ENCODE measurements at regions not wholly inside any gene's neighbourhood (a gene's known extent, or its start where the extent isn't known, plus 50 kb on each side); places are given as distances from the start of the nearest gene placed in this dataset.

DNA sequence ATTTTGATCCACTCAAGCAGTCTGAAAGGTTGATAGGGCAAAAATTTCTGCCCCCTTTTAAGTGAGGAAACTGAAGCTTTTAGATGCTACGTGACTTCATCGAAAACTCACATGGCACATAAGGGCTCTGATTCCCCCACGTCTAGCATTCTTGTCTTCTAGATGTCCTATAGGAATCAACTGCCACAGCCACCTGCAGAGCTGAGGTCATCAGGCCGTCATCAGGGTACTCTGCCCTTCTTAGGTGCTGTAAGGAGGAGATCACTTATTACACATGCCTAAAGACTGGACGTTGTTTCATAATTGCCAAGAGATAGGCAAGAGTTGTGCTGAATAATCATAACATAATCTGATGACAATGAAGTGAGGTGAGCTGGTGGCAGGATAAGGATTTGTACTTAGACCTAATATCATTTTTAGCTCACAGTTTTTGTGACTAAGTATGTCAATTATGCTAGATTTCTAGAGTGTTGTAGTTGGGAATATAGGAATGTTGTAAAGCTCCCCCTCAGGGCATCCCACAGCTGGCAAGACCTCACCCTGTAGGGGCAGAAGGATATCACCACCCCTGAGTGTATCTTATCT is 349.4 kb downstream of the METTL15 start:
- Histone ChIP-seq H3K27me3 (replicated peaks in 2 of 5; ENCODE audit: control insufficient read depth in 4 of 5, insufficient read depth in 5 of 5, low read length in 4 of 5) (peaks cover 0 to under 1% (median 0%) of the 10 kb centered on the region in 5 experiments), H3K9me3 (ENCODE audit: control extremely low read depth in 1 of 5, control insufficient read depth in 4 of 5, insufficient read depth in 2 of 5, low read depth in 1 of 5, low read length in 4 of 5) (no peaks in the 10 kb centered on the region), H3K4me1 (ENCODE audit: control extremely low read depth in 1 of 4, control insufficient read depth in 4 of 4, insufficient read depth in 4 of 4, low read length in 3 of 4) (no peaks in the 10 kb centered on the region), H3K4me3 (ENCODE audit: control insufficient read depth in 1 of 7, extremely low read depth in 1 of 7, insufficient read depth in 4 of 7, low read depth in 2 of 7, low read length in 6 of 7) (no peak overlapping the region), H3K27ac (ENCODE audit: insufficient read depth in 1 of 2, low read depth in 1 of 2, low read length in 2 of 2, poor library complexity in 1 of 2, severe bottlenecking in 2 of 2) (no peak overlapping the region), H3K36me3 (ENCODE audit: control insufficient read depth in 4 of 4, insufficient read depth in 4 of 4, low read length in 3 of 4) (no peaks in the 10 kb centered on the region)
- no peak for DNase-seq
- WGBS (ENCODE audit: insufficient coverage): 88% methylated on average over 1 of the region's 5 CpGs
- CTCF ChIA-PET: no interaction called here
- POLR2A ChIA-PET: no interaction called here

DNA sequence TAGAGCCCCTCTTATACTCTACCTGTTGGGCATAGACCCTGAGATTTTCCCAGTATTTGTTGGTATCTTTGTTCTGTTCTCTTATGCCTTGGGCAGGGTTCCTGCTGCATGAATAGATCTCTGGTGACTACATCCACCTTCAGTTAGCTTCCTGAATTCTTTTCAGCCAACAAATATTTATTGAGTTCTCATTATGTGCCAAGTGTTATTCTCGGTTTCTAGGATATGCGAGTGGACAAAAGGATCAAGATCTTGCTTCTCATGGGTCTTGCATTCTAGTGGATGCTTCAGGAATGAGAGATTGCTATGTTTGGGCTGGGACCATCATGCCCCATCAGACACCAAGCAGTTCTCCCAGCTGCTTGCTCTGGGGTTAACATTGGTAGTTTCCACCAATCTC is 340.0 kb downstream of the METTL15 start:
- whole genome bisulfite sequencing (ENCODE audit: insufficient coverage): no CpG with 5 or more reads among the region's 2 CpGs
- POLR2A ChIA-PET: no interaction called here
- Histone ChIP-seq H3K4me3 (ENCODE audit: control insufficient read depth in 1 of 7, extremely low read depth in 1 of 7, insufficient read depth in 4 of 7, low read depth in 2 of 7, low read length in 6 of 7) (no peak overlapping the region), H3K27ac (ENCODE audit: insufficient read depth in 1 of 2, low read depth in 1 of 2, low read length in 2 of 2, poor library complexity in 1 of 2, severe bottlenecking in 2 of 2) (no peak overlapping the region), H3K27me3 (replicated peaks in 2 of 5; ENCODE audit: control insufficient read depth in 4 of 5, insufficient read depth in 5 of 5, low read length in 4 of 5) (peaks cover 0 to 2% (median 0%) of the 10 kb centered on the region in 5 experiments), H3K36me3 (ENCODE audit: control insufficient read depth in 4 of 4, insufficient read depth in 4 of 4, low read length in 3 of 4) (no peaks in the 10 kb centered on the region), H3K9me3 (ENCODE audit: control extremely low read depth in 1 of 5, control insufficient read depth in 4 of 5, insufficient read depth in 2 of 5, low read depth in 1 of 5, low read length in 4 of 5) (peaks cover 0 to 5% (median 0%) of the 10 kb centered on the region in 5 experiments), H3K4me1 (ENCODE audit: control extremely low read depth in 1 of 4, control insufficient read depth in 4 of 4, insufficient read depth in 4 of 4, low read length in 3 of 4) (no peaks in the 10 kb centered on the region)
- CTCF ChIA-PET: no interaction called here
- no peak for DNase-seq

DNA sequence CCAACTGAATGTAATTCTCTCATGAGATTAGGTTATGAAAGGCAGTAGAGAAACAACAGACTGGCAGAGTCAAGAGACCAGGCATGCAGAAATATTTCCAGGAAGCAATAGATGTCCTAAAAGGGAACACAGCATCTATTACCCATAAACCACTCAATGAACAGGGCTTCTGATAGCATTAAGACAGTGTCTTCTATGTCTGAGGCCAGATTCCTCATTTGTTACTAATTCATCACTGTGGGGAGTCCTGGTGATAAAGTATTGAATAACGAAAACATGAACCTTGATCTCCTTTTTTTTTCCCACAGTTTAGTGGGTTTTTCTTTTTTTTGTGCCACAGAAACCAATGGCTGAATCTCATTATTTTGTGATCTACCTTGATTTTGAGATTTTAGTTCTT is 339.0 kb downstream of the METTL15 start:
- DNase-seq: no peak
- Histone ChIP-seq H3K36me3 (ENCODE audit: control insufficient read depth in 4 of 4, insufficient read depth in 4 of 4, low read length in 3 of 4) (no peaks in the 10 kb centered on the region), H3K27me3 (replicated peaks in 2 of 5; ENCODE audit: control insufficient read depth in 4 of 5, insufficient read depth in 5 of 5, low read length in 4 of 5) (no peaks in the 10 kb centered on the region), H3K9me3 (ENCODE audit: control extremely low read depth in 1 of 5, control insufficient read depth in 4 of 5, insufficient read depth in 2 of 5, low read depth in 1 of 5, low read length in 4 of 5) (peaks cover 0 to 5% (median 0%) of the 10 kb centered on the region in 5 experiments), H3K4me1 (ENCODE audit: control extremely low read depth in 1 of 4, control insufficient read depth in 4 of 4, insufficient read depth in 4 of 4, low read length in 3 of 4) (no peaks in the 10 kb centered on the region), H3K4me3 (ENCODE audit: control insufficient read depth in 1 of 7, extremely low read depth in 1 of 7, insufficient read depth in 4 of 7, low read depth in 2 of 7, low read length in 6 of 7) (no peak overlapping the region), H3K27ac (ENCODE audit: insufficient read depth in 1 of 2, low read depth in 1 of 2, low read length in 2 of 2, poor library complexity in 1 of 2, severe bottlenecking in 2 of 2) (no peak overlapping the region)
- ChIA-PET POLR2A (no interaction called here), CTCF (no interaction called here)
- no CpG with 5 or more reads among the region's 1 CpG for WGBS (ENCODE audit: insufficient coverage)

DNA sequence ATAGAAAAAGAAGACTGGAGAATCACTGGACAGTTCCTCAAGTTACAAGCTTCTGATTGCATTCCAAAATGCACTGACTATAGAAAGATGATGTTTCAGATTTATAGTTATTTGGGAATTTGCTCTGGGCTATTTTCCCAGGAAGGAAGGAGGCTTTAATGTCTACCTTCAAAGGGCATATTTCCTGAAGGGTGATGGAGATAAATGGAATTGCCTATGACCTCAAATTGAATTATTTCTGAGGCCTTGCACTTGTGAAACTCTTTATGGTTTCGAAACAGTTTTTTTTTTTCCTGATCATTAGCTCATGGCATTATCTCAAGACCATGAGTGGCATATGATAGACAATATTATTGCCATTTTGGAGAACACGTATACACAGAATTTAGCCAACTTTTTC is 333.9 kb downstream of the METTL15 start:
- H3K9me3 ChIP-seq (ENCODE audit: control extremely low read depth in 1 of 5, control insufficient read depth in 4 of 5, insufficient read depth in 2 of 5, low read depth in 1 of 5, low read length in 4 of 5): no peaks in the 10 kb centered on the region
- ChIA-PET CTCF (no interaction called here), POLR2A (no interaction called here)
- H3K27ac ChIP-seq (ENCODE audit: insufficient read depth in 1 of 2, low read depth in 1 of 2, low read length in 2 of 2, poor library complexity in 1 of 2, severe bottlenecking in 2 of 2): no peak overlapping the region
- DNase-seq: no peak
- H3K36me3 ChIP-seq (ENCODE audit: control insufficient read depth in 4 of 4, insufficient read depth in 4 of 4, low read length in 3 of 4): no peaks in the 10 kb centered on the region
- no peak overlapping the region for H3K4me3 ChIP-seq (ENCODE audit: control insufficient read depth in 1 of 7, extremely low read depth in 1 of 7, insufficient read depth in 4 of 7, low read depth in 2 of 7, low read length in 6 of 7)
- no peaks in the 10 kb centered on the region for H3K27me3 ChIP-seq (replicated peaks in 2 of 5; ENCODE audit: control insufficient read depth in 4 of 5, insufficient read depth in 5 of 5, low read length in 4 of 5)
- WGBS (ENCODE audit: insufficient coverage): 100% methylated on average over 1 of the region's 2 CpGs
- no peaks in the 10 kb centered on the region for H3K4me1 ChIP-seq (ENCODE audit: control extremely low read depth in 1 of 4, control insufficient read depth in 4 of 4, insufficient read depth in 4 of 4, low read length in 3 of 4)

DNA sequence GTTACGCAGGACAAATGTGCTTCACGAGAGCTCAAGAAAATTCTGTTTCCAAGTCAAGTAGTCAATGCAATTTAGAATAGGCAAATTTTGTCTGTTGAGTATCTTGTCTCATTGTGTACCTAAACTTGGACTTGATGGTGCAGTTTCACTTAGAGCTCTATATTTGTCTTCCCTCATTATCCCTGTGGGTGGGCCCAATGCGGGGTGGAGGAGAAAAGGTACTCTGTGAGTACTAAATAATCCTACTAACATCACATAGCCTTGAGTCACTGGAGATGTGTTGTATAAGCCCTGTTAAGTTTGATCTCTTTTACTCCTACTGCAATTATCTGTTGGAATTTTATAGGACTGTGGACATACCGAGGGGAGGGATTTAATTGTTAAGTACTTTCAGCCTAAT is 331.2 kb downstream of the METTL15 start:
- Histone ChIP-seq H3K4me3 (ENCODE audit: control insufficient read depth in 1 of 7, extremely low read depth in 1 of 7, insufficient read depth in 4 of 7, low read depth in 2 of 7, low read length in 6 of 7) (no peak overlapping the region), H3K27me3 (replicated peaks in 2 of 5; ENCODE audit: control insufficient read depth in 4 of 5, insufficient read depth in 5 of 5, low read length in 4 of 5) (no peaks in the 10 kb centered on the region), H3K4me1 (ENCODE audit: control extremely low read depth in 1 of 4, control insufficient read depth in 4 of 4, insufficient read depth in 4 of 4, low read length in 3 of 4) (no peaks in the 10 kb centered on the region), H3K27ac (ENCODE audit: insufficient read depth in 1 of 2, low read depth in 1 of 2, low read length in 2 of 2, poor library complexity in 1 of 2, severe bottlenecking in 2 of 2) (no peak overlapping the region), H3K9me3 (ENCODE audit: control extremely low read depth in 1 of 5, control insufficient read depth in 4 of 5, insufficient read depth in 2 of 5, low read depth in 1 of 5, low read length in 4 of 5) (no peaks in the 10 kb centered on the region), H3K36me3 (ENCODE audit: control insufficient read depth in 4 of 4, insufficient read depth in 4 of 4, low read length in 3 of 4) (no peaks in the 10 kb centered on the region)
- WGBS (ENCODE audit: insufficient coverage): 100% methylated on average over 3 of the region's 4 CpGs
- ChIA-PET CTCF (no interaction called here), POLR2A (no interaction called here)
- no peak for DNase-seq

DNA sequence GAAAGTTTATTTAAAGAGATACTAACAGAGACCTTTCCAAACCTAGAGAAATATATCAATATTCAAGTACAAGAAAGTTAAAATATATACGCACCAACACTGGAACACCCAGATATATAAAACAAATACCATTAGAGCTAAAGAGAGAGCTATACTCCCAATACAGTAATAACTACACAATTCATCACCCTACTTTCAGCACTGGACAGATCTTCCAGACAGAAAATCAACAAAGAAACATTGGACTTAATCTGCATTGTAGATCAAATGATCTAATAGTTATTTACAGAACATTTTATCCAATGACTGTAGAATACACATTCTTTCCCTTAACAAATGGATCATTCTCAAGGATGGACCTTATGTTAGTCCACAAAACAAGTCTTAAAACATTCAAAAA is 311.9 kb downstream of the METTL15 start:
- Histone ChIP-seq H3K36me3 (ENCODE audit: control insufficient read depth in 4 of 4, insufficient read depth in 4 of 4, low read length in 3 of 4) (no peaks in the 10 kb centered on the region), H3K27me3 (replicated peaks in 2 of 5; ENCODE audit: control insufficient read depth in 4 of 5, insufficient read depth in 5 of 5, low read length in 4 of 5) (no peaks in the 10 kb centered on the region), H3K4me1 (ENCODE audit: control extremely low read depth in 1 of 4, control insufficient read depth in 4 of 4, insufficient read depth in 4 of 4, low read length in 3 of 4) (no peaks in the 10 kb centered on the region), H3K27ac (ENCODE audit: insufficient read depth in 1 of 2, low read depth in 1 of 2, low read length in 2 of 2, poor library complexity in 1 of 2, severe bottlenecking in 2 of 2) (no peak overlapping the region), H3K4me3 (ENCODE audit: control insufficient read depth in 1 of 7, extremely low read depth in 1 of 7, insufficient read depth in 4 of 7, low read depth in 2 of 7, low read length in 6 of 7) (no peak overlapping the region), H3K9me3 (ENCODE audit: control extremely low read depth in 1 of 5, control insufficient read depth in 4 of 5, insufficient read depth in 2 of 5, low read depth in 1 of 5, low read length in 4 of 5) (peaks cover 0 to 5% (median 0%) of the 10 kb centered on the region in 5 experiments)
- CTCF ChIA-PET: no interaction called here
- POLR2A ChIA-PET: no interaction called here
- no CpG with 5 or more reads among the region's 1 CpG for WGBS (ENCODE audit: insufficient coverage)
- no peak for DNase-seq

DNA sequence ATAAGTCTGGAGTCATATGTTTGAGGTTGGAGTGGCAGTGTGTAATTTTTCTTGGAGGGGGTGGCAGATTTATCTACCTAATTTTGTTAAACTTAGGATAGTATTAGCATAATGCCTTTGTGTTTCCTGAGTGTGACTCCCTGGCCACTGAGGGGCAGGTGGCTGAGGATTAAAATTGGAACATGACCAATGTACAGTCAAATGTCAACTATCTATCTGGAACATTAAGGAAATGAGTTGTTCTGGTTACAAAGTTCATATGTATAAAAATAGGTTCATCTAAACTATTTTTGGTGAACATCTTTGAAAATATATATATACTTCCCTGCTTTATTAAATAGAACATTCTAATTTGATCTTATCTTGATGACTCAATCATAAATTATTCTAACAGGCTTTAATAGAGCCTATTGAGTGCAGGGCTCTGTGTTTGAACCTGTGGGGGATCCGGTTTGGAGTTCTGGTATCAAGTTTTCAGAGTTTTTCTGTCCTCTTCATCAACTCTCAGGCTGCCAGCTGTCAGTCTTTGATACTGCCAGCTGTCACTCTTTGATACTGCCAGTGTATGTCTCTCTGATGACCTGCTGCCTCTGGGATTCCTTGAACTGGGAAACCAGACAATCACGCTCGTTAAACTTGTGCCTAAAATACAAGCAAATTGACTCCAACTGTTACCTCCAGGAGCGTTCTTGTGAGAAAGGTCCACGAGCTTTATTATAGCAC is 309.6 kb downstream of the METTL15 start:
- WGBS (ENCODE audit: insufficient coverage): 100% methylated on average over 5 of the region's 5 CpGs
- CTCF ChIA-PET: no interaction called here
- POLR2A ChIA-PET: no interaction called here
- Histone ChIP-seq H3K4me3 (ENCODE audit: control insufficient read depth in 1 of 7, extremely low read depth in 1 of 7, insufficient read depth in 4 of 7, low read depth in 2 of 7, low read length in 6 of 7) (no peak overlapping the region), H3K36me3 (ENCODE audit: control insufficient read depth in 4 of 4, insufficient read depth in 4 of 4, low read length in 3 of 4) (no peaks in the 10 kb centered on the region), H3K4me1 (ENCODE audit: control extremely low read depth in 1 of 4, control insufficient read depth in 4 of 4, insufficient read depth in 4 of 4, low read length in 3 of 4) (no peaks in the 10 kb centered on the region), H3K9me3 (ENCODE audit: control extremely low read depth in 1 of 5, control insufficient read depth in 4 of 5, insufficient read depth in 2 of 5, low read depth in 1 of 5, low read length in 4 of 5) (peaks cover 0 to 5% (median 0%) of the 10 kb centered on the region in 5 experiments), H3K27ac (ENCODE audit: insufficient read depth in 1 of 2, low read depth in 1 of 2, low read length in 2 of 2, poor library complexity in 1 of 2, severe bottlenecking in 2 of 2) (no peak overlapping the region), H3K27me3 (replicated peaks in 2 of 5; ENCODE audit: control insufficient read depth in 4 of 5, insufficient read depth in 5 of 5, low read length in 4 of 5) (no peaks in the 10 kb centered on the region)
- no peak for DNase-seq
